ENCODE measurements at regions not wholly inside any gene's neighbourhood (a gene's known extent, or its start where the extent isn't known, plus 50 kb on each side); places are given as distances from the start of the nearest gene placed in this dataset.

- H3K9me3 ChIP-seq (ENCODE audit: control insufficient read depth, low read length), result no peaks in the 10 kb centered on the region
- H3K36me3 ChIP-seq (ENCODE audit: control insufficient read depth, insufficient read depth, low read length), result no peaks in the 10 kb centered on the region
- Mint-ChIP-seq H3K4me3 (no peak overlapping the region), H3K27ac (no peak overlapping the region), H3K27me3 (ENCODE audit: insufficient read depth) (peaks cover 10% of the 10 kb centered on the region), H3K9me3 (no peaks in the 10 kb centered on the region), H3K36me3 (ENCODE audit: low read depth) (no peaks in the 10 kb centered on the region), H3K4me1 (no peaks in the 10 kb centered on the region)
- 90 to 91% methylated on average over 15 to 20 of the region's 20 CpGs for WGBS, 2 experiments (ENCODE audit: insufficient coverage in 1 of 2, insufficient read length in 1 of 2)
- H3K27me3 ChIP-seq (ENCODE audit: control insufficient read depth, insufficient read depth, low read length, poor library complexity, severe bottlenecking), result peaks cover 6% of the 10 kb centered on the region
- H3K4me1 ChIP-seq (ENCODE audit: control insufficient read depth, insufficient read depth, low read length), result no peaks in the 10 kb centered on the region
- no peak overlapping the region for H3K9ac ChIP-seq (ENCODE audit: extremely low read depth, low read length, poor library complexity, severe bottlenecking)
- no peak for DNase-seq
- no peak overlapping the region for H3K4me3 ChIP-seq (ENCODE audit: low read length)
- H3K27ac ChIP-seq (ENCODE audit: low read depth, low read length), result no peak overlapping the region
- no peak for TF ChIP-seq CTCF (conservative IDR thresholded peaks at IDR 0.05)
These were observed 91.1 kb upstream of the KLF13 start for GRCh38 chr15:31235311-31236183.

- no peak for DNase-seq
- Histone ChIP-seq H3K27ac (ENCODE audit: low read depth, low read length) (no peak overlapping the region), H3K36me3 (ENCODE audit: control insufficient read depth, insufficient read depth, low read length) (no peaks in the 10 kb centered on the region), H3K27me3 (ENCODE audit: control insufficient read depth, insufficient read depth, low read length, poor library complexity, severe bottlenecking) (peaks cover 6% of the 10 kb centered on the region), H3K4me3 (ENCODE audit: low read length) (no peak overlapping the region), H3K4me1 (ENCODE audit: control insufficient read depth, insufficient read depth, low read length) (no peaks in the 10 kb centered on the region), H3K9ac (ENCODE audit: extremely low read depth, low read length, poor library complexity, severe bottlenecking) (no peak overlapping the region), H3K9me3 (ENCODE audit: control insufficient read depth, low read length) (no peaks in the 10 kb centered on the region)
- H3K4me1 Mint-ChIP-seq, result no peaks in the 10 kb centered on the region
- WGBS, 2 experiments (ENCODE audit: insufficient coverage in 1 of 2, insufficient read length in 1 of 2), result 82 to 86% methylated on average over 9 to 19 of the region's 19 CpGs
- no peak overlapping the region for H3K4me3 Mint-ChIP-seq
- H3K27me3 Mint-ChIP-seq (ENCODE audit: insufficient read depth), result peaks cover 11% of the 10 kb centered on the region
- no peak overlapping the region for H3K27ac Mint-ChIP-seq
- no peaks in the 10 kb centered on the region for H3K36me3 Mint-ChIP-seq (ENCODE audit: low read depth)
- no peak for TF ChIP-seq CTCF (conservative IDR thresholded peaks at IDR 0.05)
- no peaks in the 10 kb centered on the region for H3K9me3 Mint-ChIP-seq
These were observed 90.2 kb upstream of the KLF13 start for GRCh38 chr15:31236184-31237042.

- no peaks in the 10 kb centered on the region for H3K9me3 ChIP-seq (ENCODE audit: control insufficient read depth, low read length)
- 88 to 100% methylated on average over 1 of the region's 3 CpGs for WGBS, 2 experiments (ENCODE audit: insufficient coverage in 1 of 2, insufficient read length in 1 of 2)
- H3K27me3 ChIP-seq (ENCODE audit: control insufficient read depth, insufficient read depth, low read length, poor library complexity, severe bottlenecking), result peaks cover 6% of the 10 kb centered on the region
- H3K27me3 Mint-ChIP-seq (ENCODE audit: insufficient read depth), result peaks cover 8% of the 10 kb centered on the region
- H3K9me3 Mint-ChIP-seq, result no peaks in the 10 kb centered on the region
- H3K4me1 Mint-ChIP-seq, result no peaks in the 10 kb centered on the region
- no peaks in the 10 kb centered on the region for H3K4me1 ChIP-seq (ENCODE audit: control insufficient read depth, insufficient read depth, low read length)
- H3K27ac Mint-ChIP-seq, result no peak overlapping the region
- TF ChIP-seq CTCF (conservative IDR thresholded peaks at IDR 0.05), result no peak
- no peak overlapping the region for H3K4me3 ChIP-seq (ENCODE audit: low read length)
- H3K27ac ChIP-seq (ENCODE audit: low read depth, low read length), result no peak overlapping the region
- DNase-seq, result no peak
- H3K36me3 Mint-ChIP-seq (ENCODE audit: low read depth), result no peaks in the 10 kb centered on the region
- no peak overlapping the region for H3K4me3 Mint-ChIP-seq
- H3K9ac ChIP-seq (ENCODE audit: extremely low read depth, low read length, poor library complexity, severe bottlenecking), result no peak overlapping the region
- H3K36me3 ChIP-seq (ENCODE audit: control insufficient read depth, insufficient read depth, low read length), result no peaks in the 10 kb centered on the region
These were observed 89.7 kb upstream of the KLF13 start for GRCh38 chr15:31237043-31237324.

Data from endodermal cell (in vitro differentiated cells).